Uterus (tissue), 2 donors: ENCODE measurements at regions not wholly inside any gene's neighbourhood (a gene's known extent, or its start where the extent isn't known, plus 50 kb on each side); places are given as distances from the start of the nearest gene placed in this dataset.

Experiments
- POLR2A ChIP-seq, 2 donors: fragments of 450-650 bp; IDR thresholded peaks; one replicate each; pipeline ENCODE4 v1.6.1; 2016; ENCODE audit warnings: antibody characterized with exemption in 2 of 2, mild to moderate bottlenecking in 1 of 2, moderate library complexity in 1 of 2
- TF ChIP-seq, protein P1 (sequence below), 4 experiments: fragments of 200-600 bp in 2 of 4; fragments of 450-650 bp in 2 of 4; sonication (generic) in 2 of 4; IDR thresholded peaks; one replicate each; pipeline ENCODE4 v1.5.1; 2016 to 2019; ENCODE audit warnings: antibody characterized with exemption in 4 of 4, mild to moderate bottlenecking in 2 of 4, moderate library complexity in 1 of 4

DNA sequence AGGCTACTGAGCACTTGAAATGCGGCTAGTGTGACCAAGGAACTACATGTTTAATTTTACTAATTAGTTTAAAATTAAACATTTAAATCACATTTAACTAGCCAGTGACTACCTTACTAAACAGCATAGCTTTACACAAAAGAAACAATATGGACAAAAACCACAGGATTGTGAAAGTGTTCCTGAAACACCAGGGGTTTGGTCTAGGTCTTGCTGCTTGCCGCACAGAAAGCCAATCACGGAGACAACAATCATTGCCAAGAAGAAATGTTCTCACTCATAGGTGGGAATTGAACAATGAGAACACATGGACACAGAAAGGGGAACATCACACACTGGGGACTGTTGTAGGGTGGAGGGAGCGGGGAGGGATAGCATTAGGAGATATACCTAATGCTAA, 309.5 kb downstream of the C11orf87 start:
- TF ChIP-seq, protein P1, sequence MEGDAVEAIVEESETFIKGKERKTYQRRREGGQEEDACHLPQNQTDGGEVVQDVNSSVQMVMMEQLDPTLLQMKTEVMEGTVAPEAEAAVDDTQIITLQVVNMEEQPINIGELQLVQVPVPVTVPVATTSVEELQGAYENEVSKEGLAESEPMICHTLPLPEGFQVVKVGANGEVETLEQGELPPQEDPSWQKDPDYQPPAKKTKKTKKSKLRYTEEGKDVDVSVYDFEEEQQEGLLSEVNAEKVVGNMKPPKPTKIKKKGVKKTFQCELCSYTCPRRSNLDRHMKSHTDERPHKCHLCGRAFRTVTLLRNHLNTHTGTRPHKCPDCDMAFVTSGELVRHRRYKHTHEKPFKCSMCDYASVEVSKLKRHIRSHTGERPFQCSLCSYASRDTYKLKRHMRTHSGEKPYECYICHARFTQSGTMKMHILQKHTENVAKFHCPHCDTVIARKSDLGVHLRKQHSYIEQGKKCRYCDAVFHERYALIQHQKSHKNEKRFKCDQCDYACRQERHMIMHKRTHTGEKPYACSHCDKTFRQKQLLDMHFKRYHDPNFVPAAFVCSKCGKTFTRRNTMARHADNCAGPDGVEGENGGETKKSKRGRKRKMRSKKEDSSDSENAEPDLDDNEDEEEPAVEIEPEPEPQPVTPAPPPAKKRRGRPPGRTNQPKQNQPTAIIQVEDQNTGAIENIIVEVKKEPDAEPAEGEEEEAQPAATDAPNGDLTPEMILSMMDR (IDR thresholded peaks at IDR 0.05) = no peak
- no peak for TF ChIP-seq POLR2A (IDR thresholded peaks at IDR 0.05)
